Non-pigmented ciliary epithelial cell (primary cell): ENCODE measurements at regions not wholly inside any gene's neighbourhood (a gene's known extent, or its start where the extent isn't known, plus 50 kb on each side); places are given as distances from the start of the nearest gene placed in this dataset.
A peak's percentile ranks its signal among the peaks of the same experiment; 100 is the strongest.

Experiments
- DNase-seq: peaks from one replicate; pipeline ENCODE4 v3.0.0-alpha.2; 2010; ENCODE audit warnings: low read depth

GRCh38 chr20:12891643-12892042 is 117.1 kb upstream of the SPTLC3 start:
- DNase-seq: no peak

GRCh38 chr20:12893019-12893418 is 115.8 kb upstream of the SPTLC3 start:
- no peak for DNase-seq

- DNase-seq: no peak
These were observed 115.1 kb upstream of the SPTLC3 start for GRCh38 chr20:12893653-12894052.

- no peak for DNase-seq
These were observed 114.7 kb upstream of the SPTLC3 start for GRCh38 chr20:12894089-12894488.

- DNase-seq: no peak
These were observed 112.6 kb upstream of the SPTLC3 start for GRCh38 chr20:12896180-12896579.

- no peak for DNase-seq
These were observed 105.8 kb upstream of the SPTLC3 start for GRCh38 chr20:12902992-12903391.

- DNase-seq: no peak
These were observed 102.4 kb upstream of the SPTLC3 start for GRCh38 chr20:12906361-12906760.

GRCh38 chr20:12911372-12911771 is 97.4 kb upstream of the SPTLC3 start:
- no peak for DNase-seq

- no peak for DNase-seq
These were observed 94.9 kb upstream of the SPTLC3 start for GRCh38 chr20:12913781-12914443.

GRCh38 chr20:12914804-12915203 is 94.0 kb upstream of the SPTLC3 start:
- DNase-seq: no peak

GRCh38 chr20:12916699-12917098 is 92.1 kb upstream of the SPTLC3 start:
- no peak for DNase-seq

- no peak for DNase-seq
These were observed 84.6 kb upstream of the SPTLC3 start for GRCh38 chr20:12924126-12924525.

GRCh38 chr20:12925210-12925755 is 83.5 kb upstream of the SPTLC3 start:
- DNase-seq: peak; percentile 62

GRCh38 chr20:12925863-12926793 is 82.6 kb upstream of the SPTLC3 start:
- no peak for DNase-seq

- no peak for DNase-seq
These were observed 81.3 kb upstream of the SPTLC3 start for GRCh38 chr20:12927489-12927888.

GRCh38 chr20:12928358-12928754 is 80.4 kb upstream of the SPTLC3 start:
- DNase-seq: no peak

- DNase-seq: peak; percentile 77
These were observed 79.9 kb upstream of the SPTLC3 start for GRCh38 chr20:12928755-12929401.

GRCh38 chr20:12936020-12936419 is 72.8 kb upstream of the SPTLC3 start:
- DNase-seq: no peak

- DNase-seq: no peak
These were observed 72.2 kb upstream of the SPTLC3 start for GRCh38 chr20:12936524-12936923.

GRCh38 chr20:12941025-12941424 is 67.7 kb upstream of the SPTLC3 start:
- DNase-seq: no peak

- no peak for DNase-seq
These were observed 66.6 kb upstream of the SPTLC3 start for GRCh38 chr20:12942123-12942522.

GRCh38 chr20:12946789-12947188 is 62.0 kb upstream of the SPTLC3 start:
- no peak for DNase-seq

- no peak for DNase-seq
These were observed 61.1 kb upstream of the SPTLC3 start for GRCh38 chr20:12947691-12948090.
